Peyer's patch (tissue), 4 donors: ENCODE measurements at regions not wholly inside any gene's neighbourhood (a gene's known extent, or its start where the extent isn't known, plus 50 kb on each side); places are given as distances from the start of the nearest gene placed in this dataset.

ENCODE experiments used
- DNase-seq, 3 donors: peaks; one replicate each; pipeline ENCODE4 v3.0.0-alpha.2; 2017 to 2019
- H3K27ac ChIP-seq, 4 donors: fragments of 200-600 bp; sonication (generic); one replicate each; pipeline ENCODE4 v1.5.1; 2016 to 2019
- H3K27me3 ChIP-seq, 2 donors: fragments of 200-600 bp; sonication (generic); one replicate each; pipeline ENCODE4 v1.5.1; 2019
- H3K36me3 ChIP-seq, 3 donors: fragments of 200-600 bp; sonication (generic); one replicate each; pipeline ENCODE4 v1.5.1; 2016 to 2019
- H3K4me1 ChIP-seq, 4 donors: fragments of 200-600 bp; sonication (generic); one replicate each; pipeline ENCODE4 v1.5.1; 2016 to 2019
- H3K4me3 ChIP-seq, 4 donors: fragments of 200-600 bp; sonication (generic); 1 replicate in 3 of 4; 2 replicates in 1 of 4; pipeline ENCODE4 v1.5.1; 2016 to 2019; ENCODE audit warnings: mild to moderate bottlenecking in 1 of 4
- H3K9me3 ChIP-seq, 4 donors: fragments of 200-600 bp; sonication (generic); one replicate each; pipeline ENCODE4 v1.5.1; 2016 to 2019; ENCODE audit warnings: mild to moderate bottlenecking in 1 of 4
- POLR2A ChIP-seq, 2 donors: fragments of 450-650 bp; IDR thresholded peaks; one replicate each; pipeline ENCODE4 v1.5.1; 2017; ENCODE audit warnings: antibody characterized with exemption in 2 of 2, mild to moderate bottlenecking in 2 of 2, moderate library complexity in 2 of 2
- TF ChIP-seq, protein P1 (sequence below), 6 experiments: fragments of 450-650 bp in 4 of 6; fragments of 200-600 bp in 2 of 6; sonication (generic) in 1 of 6; IDR thresholded peaks; one replicate each; pipeline ENCODE4 v1.5.1; 2017 to 2019; ENCODE audit warnings: antibody characterized with exemption in 6 of 6, mild to moderate bottlenecking in 3 of 6, moderate library complexity in 1 of 6

DNA sequence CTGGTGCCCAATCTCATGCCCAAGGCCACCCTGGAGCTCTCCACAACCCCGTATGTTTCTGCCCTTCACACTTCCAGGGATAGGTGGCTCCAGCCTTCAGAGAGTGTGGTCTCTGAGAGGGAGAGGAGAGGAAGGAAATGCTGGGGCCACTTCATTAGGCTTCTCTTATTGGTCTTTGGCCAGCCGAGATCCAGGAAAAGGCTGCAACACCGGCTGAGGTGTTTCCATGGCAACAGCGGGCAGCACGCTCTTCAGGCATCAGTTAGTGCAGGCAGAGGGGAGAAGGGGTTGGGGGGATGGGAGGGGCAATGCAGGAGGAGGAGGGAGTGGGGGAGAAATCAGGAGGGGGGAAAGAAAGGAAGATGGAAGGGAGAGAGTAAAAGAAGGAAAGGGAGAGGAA, 275.1 kb upstream of the GJB5 start:
- H3K9me3 ChIP-seq = no peaks in the 10 kb centered on the region
- no peak overlapping the region for H3K4me3 ChIP-seq
- H3K4me1 ChIP-seq = no peaks in the 10 kb centered on the region
- no peak for DNase-seq
- H3K36me3 ChIP-seq = no peaks in the 10 kb centered on the region
- no peak overlapping the region for H3K27ac ChIP-seq
- TF ChIP-seq, protein P1, sequence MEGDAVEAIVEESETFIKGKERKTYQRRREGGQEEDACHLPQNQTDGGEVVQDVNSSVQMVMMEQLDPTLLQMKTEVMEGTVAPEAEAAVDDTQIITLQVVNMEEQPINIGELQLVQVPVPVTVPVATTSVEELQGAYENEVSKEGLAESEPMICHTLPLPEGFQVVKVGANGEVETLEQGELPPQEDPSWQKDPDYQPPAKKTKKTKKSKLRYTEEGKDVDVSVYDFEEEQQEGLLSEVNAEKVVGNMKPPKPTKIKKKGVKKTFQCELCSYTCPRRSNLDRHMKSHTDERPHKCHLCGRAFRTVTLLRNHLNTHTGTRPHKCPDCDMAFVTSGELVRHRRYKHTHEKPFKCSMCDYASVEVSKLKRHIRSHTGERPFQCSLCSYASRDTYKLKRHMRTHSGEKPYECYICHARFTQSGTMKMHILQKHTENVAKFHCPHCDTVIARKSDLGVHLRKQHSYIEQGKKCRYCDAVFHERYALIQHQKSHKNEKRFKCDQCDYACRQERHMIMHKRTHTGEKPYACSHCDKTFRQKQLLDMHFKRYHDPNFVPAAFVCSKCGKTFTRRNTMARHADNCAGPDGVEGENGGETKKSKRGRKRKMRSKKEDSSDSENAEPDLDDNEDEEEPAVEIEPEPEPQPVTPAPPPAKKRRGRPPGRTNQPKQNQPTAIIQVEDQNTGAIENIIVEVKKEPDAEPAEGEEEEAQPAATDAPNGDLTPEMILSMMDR (IDR thresholded peaks at IDR 0.05) = no peak
- no peak for TF ChIP-seq POLR2A (IDR thresholded peaks at IDR 0.05)
- H3K27me3 ChIP-seq = no peaks in the 10 kb centered on the region

DNA sequence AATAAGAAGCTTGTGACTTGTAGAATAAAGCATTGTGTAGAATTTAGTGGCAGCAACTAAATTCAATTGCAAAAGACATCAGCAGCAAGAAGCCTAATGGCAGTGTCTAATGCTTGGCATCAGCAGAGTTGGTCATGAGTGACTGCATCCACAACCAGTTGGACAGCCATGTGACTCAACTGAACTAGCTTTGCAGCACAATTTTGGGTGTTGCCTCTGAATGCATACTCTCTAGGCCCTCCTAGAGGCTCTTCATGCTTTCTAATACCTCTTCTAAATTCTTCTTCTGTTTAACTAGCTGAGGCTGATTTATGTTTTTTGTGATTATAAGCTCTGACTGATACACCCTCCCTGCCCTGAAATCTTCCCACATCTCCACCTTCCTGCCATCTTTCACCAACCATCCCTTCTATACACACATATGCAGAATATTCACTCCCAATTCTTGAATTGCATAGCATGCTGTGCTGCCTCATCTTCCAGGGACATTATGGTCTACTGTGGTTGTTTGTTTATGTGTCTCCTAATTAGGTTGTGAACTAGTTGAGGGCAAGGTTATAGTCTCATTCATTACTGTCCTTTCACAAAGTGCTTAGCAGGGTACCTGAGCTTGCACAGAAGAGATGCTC, 266.7 kb upstream of the GJB5 start:
- Histone ChIP-seq H3K4me3 (no peak overlapping the region), H3K36me3 (no peaks in the 10 kb centered on the region), H3K4me1 (no peaks in the 10 kb centered on the region), H3K27ac (no peak overlapping the region), H3K27me3 (no peaks in the 10 kb centered on the region), H3K9me3 (peaks cover 0 to 5% (median 0%) of the 10 kb centered on the region in 4 donors)
- TF ChIP-seq POLR2A (IDR thresholded peaks at IDR 0.05) = no peak
- TF ChIP-seq, protein P1 (IDR thresholded peaks at IDR 0.05) = no peak
- no peak for DNase-seq

DNA sequence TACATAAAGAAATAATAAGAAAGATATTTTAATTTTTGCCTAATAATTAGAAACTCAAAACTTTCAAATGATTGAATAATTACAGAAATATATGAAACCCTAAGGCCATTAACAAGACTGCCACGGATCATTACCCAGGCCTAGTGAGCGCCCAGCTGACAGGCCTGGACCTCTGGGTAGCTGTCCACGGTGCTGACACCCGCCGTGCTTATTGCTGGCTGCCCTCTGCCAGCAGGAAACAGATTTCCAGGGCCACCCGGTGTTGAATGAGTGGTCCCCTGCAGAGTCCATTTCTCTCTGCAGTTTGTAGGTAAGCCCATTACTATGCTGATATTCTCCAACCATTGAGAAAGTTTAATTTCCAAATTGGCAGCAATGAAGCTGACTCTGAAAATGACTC, 254.4 kb upstream of the GJB5 start:
- Histone ChIP-seq H3K27ac (no peak overlapping the region), H3K4me1 (no peaks in the 10 kb centered on the region), H3K9me3 (no peaks in the 10 kb centered on the region), H3K36me3 (no peaks in the 10 kb centered on the region), H3K27me3 (no peaks in the 10 kb centered on the region), H3K4me3 (no peak overlapping the region)
- TF ChIP-seq, protein P1 (IDR thresholded peaks at IDR 0.05) = no peak
- TF ChIP-seq POLR2A (IDR thresholded peaks at IDR 0.05) = no peak
- DNase-seq = no peak

DNA sequence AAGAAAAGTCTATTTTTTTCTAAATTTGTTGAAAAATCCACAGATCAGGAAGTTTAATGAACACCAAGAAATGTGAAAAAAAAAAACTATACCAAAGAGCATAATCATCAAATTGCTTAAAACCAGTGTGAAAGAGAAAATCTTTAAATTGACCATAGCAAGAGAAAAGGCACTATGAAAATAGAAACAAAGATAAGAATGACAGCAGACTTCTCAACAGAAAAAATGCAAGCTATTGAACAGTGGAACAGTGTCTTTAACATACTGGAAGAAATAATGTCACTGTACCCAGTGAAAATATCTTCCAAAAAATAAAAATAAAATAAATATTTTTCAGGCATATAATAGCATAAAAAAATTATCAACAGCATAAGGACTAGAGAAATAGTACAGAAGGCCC, 243.0 kb upstream of the GJB5 start:
- Histone ChIP-seq H3K36me3 (no peaks in the 10 kb centered on the region), H3K27me3 (no peaks in the 10 kb centered on the region)
- DNase-seq = no peak

DNA sequence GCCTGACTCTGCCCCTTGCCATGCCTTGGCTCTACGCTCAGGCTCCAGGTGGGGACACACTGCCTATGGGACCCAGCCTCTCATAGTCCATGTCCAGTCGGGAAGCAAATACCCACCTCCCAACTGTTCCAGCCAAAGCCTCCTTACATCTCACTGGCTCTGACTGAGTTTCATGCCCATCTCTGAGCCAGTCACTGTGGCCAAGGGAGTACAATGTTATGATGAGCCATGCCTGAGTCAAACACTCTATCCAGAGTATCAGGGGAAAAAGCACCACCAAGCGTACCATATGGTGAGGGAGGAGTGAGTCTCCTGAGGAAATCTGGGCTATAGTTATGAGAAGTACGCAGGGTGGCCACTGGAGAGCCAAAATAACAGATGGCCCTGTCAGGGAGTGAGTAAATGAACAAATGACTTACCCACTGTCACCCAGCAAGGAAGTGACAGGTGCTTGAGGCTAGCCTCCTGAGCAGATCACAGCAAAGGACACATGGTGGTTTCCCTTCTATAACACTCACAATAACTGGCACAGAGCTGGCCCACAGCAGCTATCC, 236.6 kb upstream of the GJB5 start:
- H3K4me3 ChIP-seq = no peak overlapping the region
- TF ChIP-seq, protein P1 (IDR thresholded peaks at IDR 0.05) = no peak
- TF ChIP-seq POLR2A (IDR thresholded peaks at IDR 0.05) = no peak
- no peak for DNase-seq
- H3K9me3 ChIP-seq = no peaks in the 10 kb centered on the region
- H3K27me3 ChIP-seq = no peaks in the 10 kb centered on the region
- no peaks in the 10 kb centered on the region for H3K4me1 ChIP-seq
- no peak overlapping the region for H3K27ac ChIP-seq
- H3K36me3 ChIP-seq = no peaks in the 10 kb centered on the region

More for the DNA sequence above, 243.0 kb upstream of the GJB5 start:
- no peak overlapping the region for H3K4me3 ChIP-seq
- no peak for TF ChIP-seq POLR2A (IDR thresholded peaks at IDR 0.05)
- TF ChIP-seq, protein P1 (IDR thresholded peaks at IDR 0.05) = no peak
- H3K4me1 ChIP-seq = no peaks in the 10 kb centered on the region
- H3K27ac ChIP-seq = no peak overlapping the region
- H3K9me3 ChIP-seq = peaks cover 0 to 12% (median 0%) of the 10 kb centered on the region in 4 donors
